ENCODE measurements at regions not wholly inside any gene's neighbourhood (a gene's known extent, or its start where the extent isn't known, plus 50 kb on each side); places are given as distances from the start of the nearest gene placed in this dataset.

DNA sequence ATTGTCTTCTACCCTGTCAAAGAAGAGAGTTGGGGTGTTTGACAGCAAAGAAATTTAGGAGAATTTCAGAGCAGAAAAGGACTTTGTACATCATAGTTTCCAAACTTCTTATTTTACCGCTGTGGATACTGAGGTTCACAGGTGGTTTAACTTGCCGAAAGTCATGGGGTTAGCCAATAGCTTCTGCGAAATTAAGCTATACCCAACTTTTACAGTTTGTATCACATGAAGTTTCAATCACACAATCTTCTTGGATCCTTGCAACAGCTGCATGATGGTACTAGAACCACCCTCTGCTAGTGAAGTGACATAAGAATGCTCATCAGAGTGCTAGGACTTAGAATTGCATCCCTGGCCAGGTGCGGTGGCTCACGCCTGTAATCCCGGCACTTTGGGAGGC, 345.5 kb downstream of the CD83 start:
- no peak for DNase-seq
- TF ChIP-seq POLR2A (IDR thresholded peaks at IDR 0.05; ENCODE audit: low read length), result no peak
- no peak for TF ChIP-seq GATA1 (IDR thresholded peaks at IDR 0.05; ENCODE audit: low read depth, low read length)

DNA sequence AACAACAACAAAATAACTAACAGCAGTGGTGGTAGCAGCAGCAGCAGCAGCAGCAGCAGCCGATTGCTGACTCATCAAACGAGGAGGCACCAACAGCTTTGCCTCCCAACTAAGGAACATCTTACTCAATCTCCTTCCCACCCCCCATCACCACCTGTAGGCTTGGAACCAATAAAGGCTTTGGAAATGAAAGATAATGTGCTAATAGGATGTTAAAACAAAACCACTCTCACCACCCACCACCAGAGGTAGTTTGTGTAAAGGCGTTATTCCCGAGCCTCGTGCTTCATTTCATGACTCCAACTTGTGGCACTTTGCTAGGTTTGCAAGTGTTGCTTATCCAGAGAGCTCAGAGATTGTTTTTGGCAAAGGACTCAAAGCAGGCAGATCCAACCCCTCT, 346.5 kb downstream of the CD83 start:
- DNase-seq, result peak; percentile 7 to 15
- no peak for TF ChIP-seq POLR2A (IDR thresholded peaks at IDR 0.05; ENCODE audit: low read length)
- no peak for TF ChIP-seq GATA1 (IDR thresholded peaks at IDR 0.05; ENCODE audit: low read depth, low read length)

- no peak for TF ChIP-seq POLR2A (IDR thresholded peaks at IDR 0.05; ENCODE audit: low read length)
- TF ChIP-seq GATA1 (IDR thresholded peaks at IDR 0.05; ENCODE audit: low read depth, low read length), result no peak
- no peak for DNase-seq
These were observed 347.1 kb downstream of the CD83 start for GRCh38 chr6:14464716-14465115.

DNA sequence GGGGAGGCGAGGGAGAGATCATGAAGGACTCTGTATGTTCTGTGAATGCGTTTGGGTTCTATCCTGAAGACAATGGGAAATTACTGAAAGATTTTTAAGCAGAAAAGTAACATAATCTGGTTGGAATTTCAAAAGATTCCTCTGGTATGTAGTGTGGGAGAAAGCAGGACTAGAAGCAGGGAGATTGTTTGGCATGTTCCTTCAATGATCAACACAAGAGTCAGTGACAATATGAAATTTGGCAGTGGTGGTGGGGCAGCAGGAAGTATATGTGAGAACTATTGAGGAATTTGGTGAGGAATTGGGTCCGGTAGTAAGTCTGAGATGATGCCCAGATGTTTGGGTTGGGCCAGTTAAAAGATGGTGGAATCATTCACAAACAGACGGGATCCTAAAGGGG, 348.7 kb downstream of the CD83 start:
- TF ChIP-seq POLR2A (IDR thresholded peaks at IDR 0.05; ENCODE audit: low read length) (no peak), GATA1 (IDR thresholded peaks at IDR 0.05; ENCODE audit: low read depth, low read length) (no peak)
- DNase-seq, result no peak

DNA sequence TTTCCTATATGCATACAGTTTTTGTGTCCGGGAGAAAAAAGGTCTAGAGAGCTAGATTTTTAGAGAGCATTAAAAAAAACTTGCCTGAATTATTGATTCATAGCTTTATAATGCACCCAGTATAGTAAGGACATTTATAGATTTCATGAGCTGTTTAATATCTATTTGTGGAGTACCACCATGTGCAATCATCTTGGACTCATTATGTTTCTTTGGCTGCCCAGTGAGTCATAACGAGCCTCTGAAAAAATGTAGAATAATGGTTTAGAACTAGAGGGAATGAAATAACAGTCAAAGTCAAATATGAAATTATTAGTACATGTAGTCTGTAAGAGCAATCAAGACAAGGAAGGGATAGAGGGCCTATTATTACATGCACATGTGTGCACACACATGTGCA, 350.0 kb downstream of the CD83 start:
- TF ChIP-seq POLR2A (IDR thresholded peaks at IDR 0.05; ENCODE audit: low read length), result no peak
- TF ChIP-seq GATA1 (IDR thresholded peaks at IDR 0.05; ENCODE audit: low read depth, low read length), result no peak
- DNase-seq, result no peak

DNA sequence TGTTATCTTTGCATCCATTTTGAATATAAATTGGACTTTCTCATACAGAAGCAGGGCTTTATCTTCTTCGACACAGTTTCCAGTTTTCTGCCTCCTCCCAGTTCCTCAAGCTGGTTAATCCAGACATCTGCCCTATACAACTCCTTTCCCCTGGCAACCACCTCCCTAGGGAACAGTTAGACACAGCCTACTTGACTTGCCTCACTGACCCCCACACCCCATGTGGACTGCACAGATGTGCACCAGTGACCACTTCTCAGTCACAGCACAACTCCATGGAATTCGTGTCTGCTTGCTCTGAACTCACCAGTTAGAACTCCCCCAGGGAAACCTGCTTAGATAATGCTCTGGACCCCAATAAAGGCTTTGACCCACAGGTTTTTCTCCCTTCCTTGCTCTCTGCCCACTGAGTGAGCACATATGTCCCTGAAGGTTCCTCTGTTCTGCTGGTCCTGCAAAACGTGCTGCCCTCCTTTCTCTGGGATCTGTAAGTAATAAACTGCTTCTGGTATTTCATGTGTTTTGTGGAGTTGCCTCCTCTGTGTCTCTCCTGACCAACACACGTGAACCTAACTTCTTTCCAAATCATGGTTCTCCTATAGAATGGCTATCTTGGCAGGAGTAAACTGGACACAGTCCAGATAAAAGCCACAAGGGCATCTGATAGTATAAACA, 351.2 kb downstream of the CD83 start:
- DNase-seq, result no peak
- TF ChIP-seq POLR2A (IDR thresholded peaks at IDR 0.05; ENCODE audit: low read length) (no peak), GATA1 (IDR thresholded peaks at IDR 0.05; ENCODE audit: low read depth, low read length) (no peak)

DNA sequence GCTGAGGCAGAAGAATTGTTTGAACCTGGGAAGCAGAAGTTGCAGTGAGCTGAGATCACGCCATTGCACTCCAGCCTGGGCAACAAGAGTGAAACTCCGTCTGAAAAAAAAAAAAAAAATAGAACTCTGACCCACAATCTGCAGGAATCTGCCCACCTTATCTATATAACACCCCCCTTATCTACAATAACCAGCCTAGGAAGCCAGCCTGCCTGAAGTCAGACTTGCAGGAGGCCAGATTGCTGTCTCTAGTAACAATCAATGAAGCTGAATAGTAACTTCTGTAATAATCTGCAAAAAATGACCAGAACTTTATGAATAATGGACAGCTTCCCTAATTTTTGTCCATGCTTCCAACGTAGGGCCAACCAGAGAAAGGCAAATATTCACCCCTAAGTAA, 352.5 kb downstream of the CD83 start:
- DNase-seq, result peak in 1 of 2 experiments; percentile 59
- TF ChIP-seq POLR2A (IDR thresholded peaks at IDR 0.05; ENCODE audit: low read length) (no peak), GATA1 (IDR thresholded peaks at IDR 0.05; ENCODE audit: low read depth, low read length) (no peak)

GRCh38 chr6:14470671-14471070, 353.1 kb downstream of the CD83 start:
- TF ChIP-seq POLR2A (IDR thresholded peaks at IDR 0.05; ENCODE audit: low read length) (no peak), GATA1 (IDR thresholded peaks at IDR 0.05; ENCODE audit: low read depth, low read length) (no peak)
- DNase-seq, result no peak

GRCh38 chr6:14472255-14472985, 354.8 kb downstream of the CD83 start:
- TF ChIP-seq GATA1 (IDR thresholded peaks at IDR 0.05; ENCODE audit: low read depth, low read length) (no peak), POLR2A (IDR thresholded peaks at IDR 0.05; ENCODE audit: low read length) (no peak)
- no peak for DNase-seq

- no peak for TF ChIP-seq GATA1 (IDR thresholded peaks at IDR 0.05; ENCODE audit: low read depth, low read length)
- TF ChIP-seq POLR2A (IDR thresholded peaks at IDR 0.05; ENCODE audit: low read length), result no peak
- peak; percentile 69 to 73 for DNase-seq
These were observed 355.4 kb downstream of the CD83 start for GRCh38 chr6:14472986-14473337.

DNA sequence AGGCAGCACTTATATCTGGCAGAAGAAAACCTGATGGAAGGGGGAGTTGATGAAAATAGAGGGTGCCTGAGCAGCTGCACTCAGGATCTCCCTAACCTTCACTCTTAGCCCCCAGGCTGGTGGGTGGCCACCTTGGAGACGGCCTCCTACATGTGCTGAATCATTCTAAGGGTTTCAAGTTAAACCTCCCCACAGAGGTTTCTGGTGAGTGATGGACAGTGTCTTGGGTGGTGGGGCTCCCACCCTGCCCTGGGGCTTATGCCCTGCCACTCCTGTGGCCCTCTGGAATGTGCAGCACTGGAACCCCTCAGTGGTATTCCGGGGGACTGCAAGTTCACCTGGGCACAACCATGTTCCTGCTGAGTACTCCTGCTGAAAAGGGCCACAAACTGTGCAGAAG, 357.2 kb downstream of the CD83 start:
- DNase-seq, result peak; percentile 36 to 40
- TF ChIP-seq POLR2A (IDR thresholded peaks at IDR 0.05; ENCODE audit: low read length), result no peak
- TF ChIP-seq GATA1 (IDR thresholded peaks at IDR 0.05; ENCODE audit: low read depth, low read length), result no peak

- TF ChIP-seq GATA1 (IDR thresholded peaks at IDR 0.05; ENCODE audit: low read depth, low read length) (no peak), POLR2A (IDR thresholded peaks at IDR 0.05; ENCODE audit: low read length) (no peak)
- DNase-seq, result no peak
These were observed 357.7 kb downstream of the CD83 start for GRCh38 chr6:14475306-14475705.

DNA sequence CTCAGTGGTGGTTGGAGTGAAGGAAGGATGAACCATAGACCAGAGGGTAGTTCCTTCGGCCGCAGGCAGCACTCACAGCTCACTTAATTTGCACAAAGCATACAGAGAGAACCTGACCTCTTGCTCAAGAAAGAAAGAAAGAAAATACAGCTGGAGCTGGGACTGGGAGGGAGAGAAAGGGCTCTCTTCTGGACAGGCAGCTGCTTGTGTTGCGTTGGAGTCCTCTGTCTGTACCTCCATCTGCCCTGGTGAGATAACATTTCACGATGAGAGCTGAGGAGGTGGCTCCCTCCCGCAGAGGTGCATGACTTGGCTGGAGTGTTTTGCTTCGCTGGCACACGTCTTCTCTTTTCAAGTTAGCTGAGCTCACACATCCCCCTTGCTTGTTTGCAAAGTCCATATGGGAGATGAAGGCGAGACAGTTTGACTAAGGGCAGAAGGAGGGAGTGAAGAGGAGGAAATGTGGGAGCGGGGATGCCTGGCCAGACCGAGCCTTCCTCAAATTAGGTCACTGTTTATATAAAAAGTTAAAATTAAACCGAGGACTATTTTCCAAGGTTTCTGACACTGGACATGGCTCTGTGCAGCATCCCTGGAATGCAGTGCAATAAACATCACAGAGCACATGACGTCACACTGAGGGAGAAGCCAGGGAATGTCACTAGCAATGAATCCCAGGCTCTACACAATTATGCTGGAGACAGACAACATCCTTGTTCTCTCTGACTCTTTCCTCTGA, 359.4 kb downstream of the CD83 start:
- TF ChIP-seq POLR2A (IDR thresholded peaks at IDR 0.05; ENCODE audit: low read length) (peak; percentile 34), GATA1 (IDR thresholded peaks at IDR 0.05; ENCODE audit: low read depth, low read length) (peak; percentile 64)
- peak; percentile 93 to 95 for DNase-seq

- TF ChIP-seq GATA1 (IDR thresholded peaks at IDR 0.05; ENCODE audit: low read depth, low read length) (no peak), POLR2A (IDR thresholded peaks at IDR 0.05; ENCODE audit: low read length) (no peak)
- DNase-seq, result peak; percentile 7 to 43
These were observed 360.0 kb downstream of the CD83 start for GRCh38 chr6:14477559-14477958.

Measured in erythroblast (primary cell).